Mesenchymal stem cell (in vitro differentiated cells and primary cell): ENCODE measurements at regions not wholly inside any gene's neighbourhood (a gene's known extent, or its start where the extent isn't known, plus 50 kb on each side); places are given as distances from the start of the nearest gene placed in this dataset.

Experiments
- DNase-seq: peaks from one replicate; pipeline ENCODE4 v3.0.0-alpha.2; 2013
- H2AFZ ChIP-seq: one replicate; pipeline ENCODE4 v1.6.1; 2013; ENCODE audit warnings: low read depth, mild to moderate bottlenecking, control low read depth, inconsistent platforms, low read length, moderate library complexity
- H2AK5ac ChIP-seq: 2 replicates; pipeline ENCODE4 v1.6.1; 2013; ENCODE audit warnings: low read length, moderate library complexity, mild to moderate bottlenecking, inconsistent platforms; ENCODE audit not compliant: severe bottlenecking
- H2BK120ac ChIP-seq: one replicate; pipeline ENCODE4 v1.6.1; 2013; ENCODE audit warnings: low read depth, mild to moderate bottlenecking, inconsistent platforms, low read length, moderate library complexity
- H2BK12ac ChIP-seq, 2 experiments: one replicate each; pipeline ENCODE4 v1.6.1; 2013; ENCODE audit warnings: inconsistent platforms in 2 of 2, low read length in 2 of 2, mild to moderate bottlenecking in 2 of 2, moderate library complexity in 2 of 2, control low read depth in 1 of 2
- H2BK15ac ChIP-seq: one replicate; pipeline ENCODE4 v1.6.1; 2013; ENCODE audit warnings: mild to moderate bottlenecking, low read depth, inconsistent platforms; ENCODE audit not compliant: poor library complexity, severe bottlenecking
- H2BK5ac ChIP-seq: 2 replicates; pipeline ENCODE4 v1.6.1; 2013; ENCODE audit warnings: low read depth, mild to moderate bottlenecking, low read length, control low read depth, inconsistent platforms; ENCODE audit not compliant: poor library complexity, severe bottlenecking
- H3K14ac ChIP-seq, 2 experiments: one replicate each; pipeline ENCODE4 v1.6.1; 2013; ENCODE audit warnings: inconsistent platforms in 2 of 2, low read length in 2 of 2, control low read depth in 1 of 2, mild to moderate bottlenecking in 1 of 2, moderate library complexity in 1 of 2
- H3K18ac ChIP-seq, 2 experiments: one replicate each; pipeline ENCODE4 v1.6.1; 2013; ENCODE audit warnings: inconsistent platforms in 2 of 2, low read length in 2 of 2, control low read depth in 1 of 2, low read depth in 1 of 2, mild to moderate bottlenecking in 1 of 2
- H3K23ac ChIP-seq, 2 experiments: one replicate each; pipeline ENCODE4 v1.6.1; 2013; ENCODE audit warnings: inconsistent platforms in 2 of 2, low read length in 2 of 2, mild to moderate bottlenecking in 2 of 2, moderate library complexity in 2 of 2, control low read depth in 1 of 2
- H3K27ac ChIP-seq: 2 replicates; pipeline ENCODE4 v1.5.1; 2013; ENCODE audit warnings: mild to moderate bottlenecking, moderate library complexity, low read length, control low read depth, inconsistent platforms; ENCODE audit not compliant: poor library complexity, severe bottlenecking
- H3K27me3 ChIP-seq, 2 experiments: 2 replicates each; pipeline versions ENCODE4 v1.6.1 to v1.7.0; 2013; ENCODE audit warnings: low read length in 2 of 2, mild to moderate bottlenecking in 2 of 2, moderate library complexity in 2 of 2, control low read depth in 1 of 2, inconsistent platforms in 1 of 2; ENCODE audit not compliant: control insufficient read depth in 1 of 2, insufficient read depth in 1 of 2
- H3K36me3 ChIP-seq, 2 experiments: 2 replicates each; pipeline versions ENCODE4 v1.6.1 to v1.7.0; 2013; ENCODE audit warnings: low read length in 2 of 2, control low read depth in 1 of 2, inconsistent platforms in 1 of 2, low read depth in 1 of 2, mild to moderate bottlenecking in 1 of 2; ENCODE audit not compliant: insufficient read depth in 2 of 2, control insufficient read depth in 1 of 2
- H3K4ac ChIP-seq, 2 experiments: one replicate each; pipeline ENCODE4 v1.6.1; 2013; ENCODE audit warnings: inconsistent platforms in 2 of 2, low read length in 2 of 2, mild to moderate bottlenecking in 2 of 2, moderate library complexity in 2 of 2, control low read depth in 1 of 2, low read depth in 1 of 2
- H3K4me1 ChIP-seq: 2 replicates; pipeline ENCODE4 v1.6.1; 2013; ENCODE audit warnings: low read depth, low read length, control low read depth; ENCODE audit not compliant: control insufficient read depth, insufficient read depth
- H3K4me2 ChIP-seq: 2 replicates; pipeline ENCODE4 v1.6.1; 2013; ENCODE audit warnings: low read length, mild to moderate bottlenecking, inconsistent platforms; ENCODE audit not compliant: poor library complexity, severe bottlenecking
- H3K4me3 ChIP-seq, 2 experiments: 2 replicates each; pipeline versions ENCODE4 v1.5.1 to v1.7.0; 2013; ENCODE audit warnings: low read length in 2 of 2, mild to moderate bottlenecking in 2 of 2, control low read depth in 1 of 2, low read depth in 1 of 2; ENCODE audit not compliant: insufficient read depth in 1 of 2
- H3K79me1 ChIP-seq: replicated peaks from 2 replicates; pipeline ENCODE4 v1.6.1; 2013; ENCODE audit warnings: mild to moderate bottlenecking, control low read depth, low read length, inconsistent platforms; ENCODE audit not compliant: poor library complexity, severe bottlenecking
- H3K9ac ChIP-seq: 2 replicates; pipeline ENCODE4 v1.7.0; 2013; ENCODE audit warnings: mild to moderate bottlenecking, low read length, moderate library complexity
- H3K9me3 ChIP-seq: 2 replicates; pipeline ENCODE4 v1.7.0; 2013; ENCODE audit warnings: mild to moderate bottlenecking, low read length; ENCODE audit not compliant: control insufficient read depth
- H4K8ac ChIP-seq: one replicate; pipeline ENCODE4 v1.6.1; 2013; ENCODE audit warnings: inconsistent platforms, mild to moderate bottlenecking, low read length, moderate library complexity
- H4K91ac ChIP-seq: one replicate; pipeline ENCODE4 v1.6.1; 2013; ENCODE audit warnings: mild to moderate bottlenecking, low read length, inconsistent platforms
- WGBS: methylation state at CpG from one replicate; pipeline ENCODE4 v1.1.7; 2013; ENCODE audit warnings: mixed read lengths; 5-methylcytosine and 5-hydroxymethylcytosine counted together

DNA sequence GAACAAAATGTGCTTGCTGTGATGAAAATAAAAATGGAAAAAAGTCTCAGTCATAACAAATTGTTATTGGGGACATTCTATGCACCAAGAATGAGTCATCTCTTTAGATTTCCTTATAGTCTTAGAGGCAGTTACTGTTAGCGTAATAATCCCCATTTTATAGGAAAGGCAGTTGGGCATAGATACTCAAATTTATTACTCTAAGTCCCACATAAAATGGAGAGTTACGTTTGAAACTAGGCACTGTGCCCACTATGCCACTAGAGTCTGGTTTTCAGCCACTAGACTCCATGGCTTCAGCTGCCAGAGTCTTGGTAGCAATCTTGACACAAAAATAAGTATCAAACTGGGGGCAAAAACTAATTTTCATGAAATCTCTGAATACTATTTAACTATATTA lies 317.9 kb upstream of the MEF2C start:
- Histone ChIP-seq H4K91ac (no peak overlapping the region), H3K18ac (no peak overlapping the region), H3K9me3 (peaks cover 31% of the 10 kb centered on the region), H3K36me3 (no peaks in the 10 kb centered on the region), H3K4me2 (no peak overlapping the region), H2AFZ (no peak overlapping the region), H2BK5ac (no peak overlapping the region), H3K79me1 (no peaks in the 10 kb centered on the region), H4K8ac (no peak overlapping the region), H3K27me3 (no peaks in the 10 kb centered on the region), H3K4ac (no peak overlapping the region), H2AK5ac (no peak overlapping the region), H3K14ac (no peak overlapping the region), H3K9ac (no peak overlapping the region), H3K27ac (no peak overlapping the region), H3K4me3 (no peak overlapping the region), H3K23ac (no peak overlapping the region), H2BK15ac (no peak overlapping the region), H2BK120ac (no peak overlapping the region), H2BK12ac (no peak overlapping the region), H3K4me1 (no peaks in the 10 kb centered on the region)
- DNase-seq: no peak
- WGBS: 95% methylated on average over 2 of the region's 2 CpGs

DNA sequence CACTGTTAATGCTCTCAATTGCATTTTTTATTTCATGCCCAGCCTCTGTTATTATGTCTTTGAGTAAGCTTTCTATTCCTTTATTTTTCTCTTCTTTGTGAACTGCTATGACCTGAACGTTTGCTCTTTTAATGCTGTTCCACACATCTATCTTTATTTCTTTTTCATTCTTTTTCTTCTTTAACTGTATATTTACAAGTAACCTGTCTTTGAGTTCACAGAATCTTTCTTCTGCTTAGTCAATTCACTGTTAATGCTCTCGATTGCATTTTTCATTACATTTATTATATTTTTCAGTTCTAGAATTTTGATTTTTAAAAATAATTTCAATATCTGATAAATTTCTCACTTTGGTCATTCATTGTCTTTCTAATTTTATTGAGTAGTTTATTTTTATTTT lies 316.3 kb upstream of the MEF2C start:
- Histone ChIP-seq H2AK5ac (no peak overlapping the region), H3K9ac (no peak overlapping the region), H2BK120ac (no peak overlapping the region), H2BK5ac (no peak overlapping the region), H3K4me1 (no peaks in the 10 kb centered on the region), H2AFZ (no peak overlapping the region), H3K4me3 (no peak overlapping the region), H2BK15ac (no peak overlapping the region), H3K14ac (no peak overlapping the region), H2BK12ac (no peak overlapping the region), H3K18ac (no peak overlapping the region), H3K27me3 (no peaks in the 10 kb centered on the region), H4K8ac (no peak overlapping the region), H3K4ac (no peak overlapping the region), H3K27ac (no peak overlapping the region), H3K36me3 (no peaks in the 10 kb centered on the region), H3K23ac (no peak overlapping the region), H3K9me3 (peaks cover 36% of the 10 kb centered on the region), H3K4me2 (no peak overlapping the region), H4K91ac (no peak overlapping the region), H3K79me1 (no peaks in the 10 kb centered on the region)
- no peak for DNase-seq
- 58% methylated on average over 1 of the region's 2 CpGs for WGBS

DNA sequence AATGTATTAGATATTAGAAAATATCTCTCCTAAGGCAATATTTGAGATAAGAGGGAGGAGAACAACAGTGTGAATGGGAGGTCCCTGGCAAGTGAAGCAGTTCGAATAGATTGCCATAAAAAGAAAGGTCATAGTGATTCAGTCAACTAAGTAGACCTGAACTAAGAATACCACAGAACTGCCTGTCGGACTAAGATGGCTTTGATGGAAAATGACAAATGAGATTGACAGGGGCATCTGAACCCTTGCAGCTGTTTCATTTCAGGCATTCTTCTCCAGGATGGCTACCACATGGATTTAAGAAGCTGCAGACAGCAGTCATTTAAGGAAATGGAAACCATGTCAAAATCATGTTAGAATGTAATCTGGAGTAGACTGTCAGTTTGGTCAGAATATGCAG lies 308.4 kb upstream of the MEF2C start:
- H3K18ac ChIP-seq: no peak overlapping the region
- H3K79me1 ChIP-seq: no peaks in the 10 kb centered on the region
- H4K91ac ChIP-seq: no peak overlapping the region
- no peak overlapping the region for H2BK15ac ChIP-seq
- H2AFZ ChIP-seq: no peak overlapping the region
- no peak overlapping the region for H2BK12ac ChIP-seq
- H3K9ac ChIP-seq: no peak overlapping the region
- no peaks in the 10 kb centered on the region for H3K36me3 ChIP-seq
- H3K27ac ChIP-seq: no peak overlapping the region
- H3K23ac ChIP-seq: no peak overlapping the region
- DNase-seq: no peak
- H3K14ac ChIP-seq: no peak overlapping the region
- no peaks in the 10 kb centered on the region for H3K27me3 ChIP-seq
- H3K4me3 ChIP-seq: no peak overlapping the region
- peaks cover 7% of the 10 kb centered on the region for H3K9me3 ChIP-seq
- H3K4ac ChIP-seq: no peak overlapping the region
- H2AK5ac ChIP-seq: no peak overlapping the region
- no peak overlapping the region for H2BK120ac ChIP-seq
- no peak overlapping the region for H3K4me2 ChIP-seq
- no peak overlapping the region for H2BK5ac ChIP-seq
- H3K4me1 ChIP-seq: no peaks in the 10 kb centered on the region
- H4K8ac ChIP-seq: no peak overlapping the region
- WGBS: 80% methylated on average over 2 of the region's 2 CpGs

DNA sequence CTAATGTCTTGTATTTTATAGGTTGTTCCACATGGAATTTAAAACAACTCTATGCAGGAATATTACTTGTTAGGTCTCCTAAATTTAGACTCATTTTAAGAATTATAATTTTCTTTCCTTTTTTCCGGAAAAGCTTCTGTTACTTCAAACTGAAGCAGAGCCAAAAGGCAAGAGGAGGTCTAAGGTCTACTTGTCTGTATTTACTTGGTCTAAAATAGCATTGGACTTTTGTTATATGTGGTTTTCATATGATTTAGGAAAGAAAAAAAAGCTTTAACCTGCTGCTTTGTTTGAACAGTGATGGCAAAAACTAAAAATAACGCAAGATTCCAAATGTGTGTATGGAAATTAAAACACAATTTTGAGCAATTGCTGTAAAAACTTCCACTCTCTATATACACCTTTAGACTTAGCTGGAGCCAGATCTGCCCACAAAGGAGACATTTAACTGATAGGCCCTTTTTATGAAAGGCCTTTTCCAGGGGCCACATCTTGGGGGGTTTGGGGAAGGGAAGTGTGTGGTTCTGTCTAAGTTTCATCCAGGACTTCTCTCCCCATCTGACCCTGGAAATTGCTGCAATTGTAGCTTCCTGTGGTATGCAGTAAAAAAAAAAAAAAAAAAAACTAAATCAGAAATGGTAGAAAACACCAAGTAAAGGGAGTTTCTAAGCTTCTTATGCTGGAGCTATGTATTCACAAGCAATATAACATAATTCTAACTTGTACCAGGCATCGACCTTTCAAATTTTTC lies 307.7 kb upstream of the MEF2C start:
- WGBS: 100% methylated on average over 2 of the region's 3 CpGs
- no peak overlapping the region for H4K91ac ChIP-seq
- no peaks in the 10 kb centered on the region for H3K79me1 ChIP-seq
- H3K23ac ChIP-seq: no peak overlapping the region
- DNase-seq: no peak
- H3K4ac ChIP-seq: no peak overlapping the region
- no peak overlapping the region for H2AFZ ChIP-seq
- no peak overlapping the region for H4K8ac ChIP-seq
- no peak overlapping the region for H3K9ac ChIP-seq
- no peak overlapping the region for H3K4me3 ChIP-seq
- no peak overlapping the region for H3K14ac ChIP-seq
- no peak overlapping the region for H2BK120ac ChIP-seq
- no peak overlapping the region for H3K27ac ChIP-seq
- H3K9me3 ChIP-seq: peaks cover 7% of the 10 kb centered on the region
- no peak overlapping the region for H2BK5ac ChIP-seq
- H2AK5ac ChIP-seq: no peak overlapping the region
- H3K27me3 ChIP-seq: no peaks in the 10 kb centered on the region
- no peak overlapping the region for H3K4me2 ChIP-seq
- no peak overlapping the region for H2BK12ac ChIP-seq
- no peaks in the 10 kb centered on the region for H3K4me1 ChIP-seq
- no peak overlapping the region for H2BK15ac ChIP-seq
- H3K18ac ChIP-seq: no peak overlapping the region
- H3K36me3 ChIP-seq: no peaks in the 10 kb centered on the region
